H9 (cell line): ENCODE measurements at regions not wholly inside any gene's neighbourhood (a gene's known extent, or its start where the extent isn't known, plus 50 kb on each side); places are given as distances from the start of the nearest gene placed in this dataset.

ENCODE experiments used
- DNase-seq: peaks from one replicate; pipeline ENCODE4 v3.0.0-alpha.2; 2017
- H2AFZ ChIP-seq: one replicate; pipeline ENCODE4 v1.6.1; 2013; ENCODE audit warnings: mild to moderate bottlenecking, low read length, control low read depth, moderate library complexity
- H2AK5ac ChIP-seq: 2 replicates; pipeline ENCODE4 v1.6.1; 2013; ENCODE audit warnings: low read length, control low read depth, mixed read lengths; ENCODE audit not compliant: insufficient read length
- H2BK120ac ChIP-seq: one replicate; pipeline ENCODE4 v1.6.1; 2013; ENCODE audit warnings: low read depth, mild to moderate bottlenecking, low read length, control low read depth, inconsistent platforms; ENCODE audit not compliant: poor library complexity, severe bottlenecking
- H2BK12ac ChIP-seq: 2 replicates; pipeline ENCODE4 v1.6.1; 2013; ENCODE audit warnings: low read length, control low read depth, mixed read lengths, low read depth; ENCODE audit not compliant: insufficient read length
- H2BK15ac ChIP-seq: 2 replicates; pipeline ENCODE4 v1.6.1; 2013; ENCODE audit warnings: low read depth, low read length, control low read depth
- H2BK20ac ChIP-seq: one replicate; pipeline ENCODE4 v1.6.1; 2013; ENCODE audit warnings: low read depth, mild to moderate bottlenecking, low read length, control low read depth, inconsistent platforms; ENCODE audit not compliant: poor library complexity, severe bottlenecking
- H2BK5ac ChIP-seq: 2 replicates; pipeline ENCODE4 v1.6.1; 2013; ENCODE audit warnings: low read length, control low read depth, mixed read lengths; ENCODE audit not compliant: insufficient read length
- H3K14ac ChIP-seq: 2 replicates; pipeline ENCODE4 v1.6.1; 2013; ENCODE audit warnings: low read length, control low read depth; ENCODE audit not compliant: insufficient read depth
- H3K18ac ChIP-seq: 2 replicates; pipeline ENCODE4 v1.6.1; 2013; ENCODE audit warnings: low read depth, mild to moderate bottlenecking, mixed read lengths, low read length, control low read depth; ENCODE audit not compliant: insufficient read length
- H3K23ac ChIP-seq: 2 replicates; pipeline ENCODE4 v1.6.1; 2013; ENCODE audit warnings: low read length, control low read depth, mixed read lengths, low read depth; ENCODE audit not compliant: insufficient read length
- H3K23me2 ChIP-seq: 2 replicates; pipeline ENCODE4 v1.6.1; 2013; ENCODE audit warnings: low read depth, mild to moderate bottlenecking, mixed read lengths, low read length, control low read depth; ENCODE audit not compliant: insufficient read length, poor library complexity, severe bottlenecking
- H3K27ac ChIP-seq: 2 replicates; pipeline ENCODE4 v1.5.1; 2013; ENCODE audit warnings: low read length, control low read depth, mixed read lengths, low read depth; ENCODE audit not compliant: insufficient read length
- H3K27me3 ChIP-seq: 2 replicates; pipeline ENCODE4 v1.6.1; 2013; ENCODE audit warnings: low read length, control low read depth, inconsistent platforms; ENCODE audit not compliant: insufficient read depth
- H3K4ac ChIP-seq: 2 replicates; pipeline ENCODE4 v1.6.1; 2013; ENCODE audit warnings: low read depth, mild to moderate bottlenecking, control low read depth, inconsistent platforms, low read length, moderate library complexity
- H3K4me1 ChIP-seq: 2 replicates; pipeline ENCODE4 v1.6.1; 2013; ENCODE audit warnings: low read length, control low read depth, inconsistent platforms; ENCODE audit not compliant: insufficient read depth
- H3K4me2 ChIP-seq: 2 replicates; pipeline ENCODE4 v1.6.1; 2013; ENCODE audit warnings: low read length, control low read depth, mixed read lengths; ENCODE audit not compliant: insufficient read length, insufficient read depth
- H3K56ac ChIP-seq: 2 replicates; pipeline ENCODE4 v1.6.1; 2013; ENCODE audit warnings: low read depth, mild to moderate bottlenecking, mixed read lengths, low read length, control low read depth; ENCODE audit not compliant: insufficient read length
- H3K79me1 ChIP-seq: 2 replicates; pipeline ENCODE4 v1.6.1; 2013; ENCODE audit warnings: low read depth, mild to moderate bottlenecking, moderate library complexity, low read length, control low read depth, inconsistent platforms; ENCODE audit not compliant: insufficient read depth, poor library complexity, severe bottlenecking
- H3K79me2 ChIP-seq: 2 replicates; pipeline ENCODE4 v1.6.1; 2013; ENCODE audit warnings: low read length, control low read depth, inconsistent platforms; ENCODE audit not compliant: insufficient read depth
- H3K9ac ChIP-seq: 2 replicates; pipeline ENCODE4 v1.6.1; 2013; ENCODE audit warnings: low read length, control low read depth, mixed read lengths; ENCODE audit not compliant: insufficient read length; ENCODE audit errors: extremely low read depth
- H3K9me3 ChIP-seq: one replicate; pipeline ENCODE4 v1.6.1; 2013; ENCODE audit warnings: low read depth, low read length, inconsistent platforms; ENCODE audit not compliant: control insufficient read depth
- H3T11ph ChIP-seq: one replicate; pipeline ENCODE4 v1.6.1; 2013; ENCODE audit warnings: mild to moderate bottlenecking, low read length, control low read depth, inconsistent platforms
- H4K20me1 ChIP-seq: one replicate; pipeline ENCODE4 v1.6.1; 2013; ENCODE audit not compliant: control insufficient read depth, insufficient read length, insufficient read depth
- H4K5ac ChIP-seq: 2 replicates; pipeline ENCODE4 v1.6.1; 2013; ENCODE audit warnings: low read depth, mild to moderate bottlenecking, mixed read lengths, low read length, control low read depth; ENCODE audit not compliant: insufficient read length
- H4K8ac ChIP-seq: replicated peaks from 2 replicates; pipeline ENCODE4 v1.6.1; 2013; ENCODE audit warnings: low read length, control low read depth, mixed read lengths, low read depth; ENCODE audit not compliant: insufficient read length
- H4K91ac ChIP-seq: 2 replicates; pipeline ENCODE4 v1.6.1; 2013; ENCODE audit warnings: low read depth, mild to moderate bottlenecking, moderate library complexity, mixed read lengths, low read length, control low read depth; ENCODE audit not compliant: insufficient read length
- H3K27ac Mint-ChIP-seq, 3 experiments: 2 replicates in 2 of 3; 3 replicates in 1 of 3; pipeline ENCODE4 v1.8.0; 2020 to 2021; ENCODE audit warnings: mixed read lengths in 3 of 3, mild to moderate bottlenecking in 1 of 3, moderate library complexity in 1 of 3
- H3K27me3 Mint-ChIP-seq: 2 replicates; pipeline ENCODE4 v1.8.0; 2021; ENCODE audit warnings: low read depth, mild to moderate bottlenecking, moderate library complexity, mixed read lengths
- H3K36me3 Mint-ChIP-seq, 3 experiments: 2 replicates in 2 of 3; 3 replicates in 1 of 3; pipeline ENCODE4 v1.8.0; 2020 to 2021; ENCODE audit warnings: low read depth in 3 of 3, mixed read lengths in 3 of 3; ENCODE audit not compliant: insufficient read depth in 1 of 3
- H3K4me1 Mint-ChIP-seq, 2 experiments: 2 replicates each; pipeline ENCODE4 v1.8.0; 2020; ENCODE audit warnings: mixed read lengths in 2 of 2
- H3K4me3 Mint-ChIP-seq, 2 experiments: 2 replicates in 1 of 2; 3 replicates in 1 of 2; pipeline ENCODE4 v1.8.0; 2020 to 2021; ENCODE audit warnings: mild to moderate bottlenecking in 2 of 2, mixed read lengths in 2 of 2, moderate library complexity in 1 of 2
- H3K9me3 Mint-ChIP-seq, 2 experiments: 2 replicates in 1 of 2; 3 replicates in 1 of 2; pipeline ENCODE4 v1.8.0; 2020; ENCODE audit warnings: mild to moderate bottlenecking in 2 of 2, mixed read lengths in 2 of 2, moderate library complexity in 1 of 2
- CTCF ChIP-seq: fragments of 200-600 bp; sonication (generic); conservative IDR thresholded peaks from 3 replicates; pipeline ENCODE4 v1.8.0; 2021; ENCODE audit warnings: antibody characterized with exemption, mild to moderate bottlenecking
- whole genome bisulfite sequencing: extraction: QIAGEN DNeasy Blood & Tissue Kit; methylation state at CpG from one replicate; pipeline ENCODE4 v1.1.7; 2013; ENCODE audit warnings: missing lambda C conversion rate, low lambda C conversion rate, mixed read lengths; ENCODE audit not compliant: insufficient read length; ENCODE audit errors: extremely low coverage; 5-methylcytosine and 5-hydroxymethylcytosine counted together

GRCh38 chr1:80113168-80114038 is 1106.9 kb upstream of the ADGRL4 start:
- Histone ChIP-seq H3K4me2 (no peak overlapping the region), H3K23ac (no peak overlapping the region), H2BK20ac (no peak overlapping the region), H3T11ph (no peak overlapping the region), H3K27me3 (no peaks in the 10 kb centered on the region), H2BK15ac (no peak overlapping the region), H3K79me1 (no peaks in the 10 kb centered on the region), H3K9ac (no peak overlapping the region), H3K4ac (no peak overlapping the region), H3K79me2 (no peaks in the 10 kb centered on the region), H4K5ac (no peak overlapping the region), H2BK5ac (no peak overlapping the region), H3K9me3 (peaks cover 9% of the 10 kb centered on the region), H3K18ac (no peak overlapping the region), H2AFZ (no peak overlapping the region), H3K14ac (no peak overlapping the region), H3K27ac (no peak overlapping the region), H2BK12ac (no peak overlapping the region), H3K4me1 (no peaks in the 10 kb centered on the region), H4K8ac (no peak overlapping the region), H2AK5ac (no peak overlapping the region), H4K91ac (no peak overlapping the region), H2BK120ac (no peak overlapping the region), H4K20me1 (no peaks in the 10 kb centered on the region), H3K23me2 (no peaks in the 10 kb centered on the region), H3K56ac (no peak overlapping the region)
- Mint-ChIP-seq H3K4me3 (no peak overlapping the region), H3K27me3 (no peaks in the 10 kb centered on the region), H3K4me1 (no peaks in the 10 kb centered on the region), H3K27ac (no peak overlapping the region), H3K36me3 (peaks cover 16 to 32% (median 22%) of the 10 kb centered on the region in 3 experiments), H3K9me3 (peaks cover 30 to 35% of the 10 kb centered on the region in 2 experiments)
- no peak for TF ChIP-seq CTCF
- no peak for DNase-seq
- no CpG with 5 or more reads among the region's 3 CpGs for WGBS
